SK-N-SH treated with all-trans-retinoic acid at 6 μM for 48 hours (cell line): ENCODE measurements at regions not wholly inside any gene's neighbourhood (a gene's known extent, or its start where the extent isn't known, plus 50 kb on each side); places are given as distances from the start of the nearest gene placed in this dataset.

ENCODE experiments used
- ATAC-seq: fragments of 200-7000 bp; cut with Tn5 transposase; 3 replicates; pipeline ENCODE4 v1.9.1; 2020; ENCODE audit warnings: mild to moderate bottlenecking, moderate library complexity
- ARNTL ChIP-seq: fragments of 450-650 bp; formaldehyde crosslinking; IDR thresholded peaks from 2 replicates; pipeline ENCODE4 v1.5.0; 2020; ENCODE audit warnings: low read depth, mild to moderate bottlenecking, moderate library complexity, borderline replicate concordance
- BACH2 ChIP-seq: fragments of 250-450 bp; sonication (Bioruptor Pico); IDR thresholded peaks from 2 replicates; pipeline ENCODE4 v1.9.0; 2021; ENCODE audit warnings: mild to moderate bottlenecking, borderline replicate concordance
- CSDC2 ChIP-seq: fragments of 250-450 bp; sonication (Bioruptor Pico); IDR thresholded peaks from 2 replicates; pipeline ENCODE4 v1.5.0; 2020; ENCODE audit warnings: mild to moderate bottlenecking, moderate library complexity
- ESRRG ChIP-seq: fragments of 250-450 bp; sonication (Bioruptor Pico); IDR thresholded peaks from 2 replicates; pipeline ENCODE4 v1.6.1; 2021; ENCODE audit warnings: mild to moderate bottlenecking
- GLIS3 ChIP-seq: fragments of 250-450 bp; sonication (Bioruptor Pico); IDR thresholded peaks from 2 replicates; pipeline ENCODE4 v1.5.0; 2020; ENCODE audit warnings: mild to moderate bottlenecking, moderate library complexity
- PPARA ChIP-seq: fragments of 250-450 bp; sonication (Bioruptor Pico); IDR thresholded peaks from 2 replicates; pipeline ENCODE4 v1.5.0; 2020; ENCODE audit warnings: mild to moderate bottlenecking, borderline replicate concordance
- RARB ChIP-seq: fragments of 250-450 bp; sonication (Bioruptor Pico); IDR thresholded peaks from 2 replicates; pipeline ENCODE4 v1.8.0; 2021; ENCODE audit warnings: mild to moderate bottlenecking, moderate library complexity
- SNAI2 ChIP-seq: fragments of 250-450 bp; sonication (Bioruptor Pico); IDR thresholded peaks from 2 replicates; pipeline ENCODE4 v1.5.0; 2020; ENCODE audit warnings: mild to moderate bottlenecking, moderate library complexity
- TCF4 ChIP-seq: fragments of 250-450 bp; sonication (Bioruptor Pico); IDR thresholded peaks from 2 replicates; pipeline ENCODE4 v1.8.0; 2021; ENCODE audit warnings: mild to moderate bottlenecking, moderate library complexity, borderline replicate concordance
- TOX ChIP-seq: fragments of 250-450 bp; sonication (Bioruptor Pico); IDR thresholded peaks from 2 replicates; pipeline ENCODE4 v1.8.0; 2021; ENCODE audit warnings: mild to moderate bottlenecking, moderate library complexity, borderline replicate concordance
- ZC3H10 ChIP-seq: fragments of 250-450 bp; sonication (Bioruptor Pico); IDR thresholded peaks from 2 replicates; pipeline ENCODE4 v1.5.1; 2021; ENCODE audit warnings: mild to moderate bottlenecking, moderate library complexity
- ZFP3 ChIP-seq: fragments of 250-450 bp; sonication (Bioruptor Pico); IDR thresholded peaks from 2 replicates; pipeline ENCODE4 v1.5.0; 2020; ENCODE audit warnings: mild to moderate bottlenecking, moderate library complexity
- ZNF565 ChIP-seq: fragments of 450-650 bp; formaldehyde crosslinking; conservative IDR thresholded peaks from 2 replicates; pipeline ENCODE4 v1.5.0; 2020; ENCODE audit warnings: low read depth, mild to moderate bottlenecking, moderate library complexity
- ZNF8 ChIP-seq: fragments of 450-650 bp; formaldehyde crosslinking; IDR thresholded peaks from 2 replicates; pipeline ENCODE4 v1.5.0; 2020; ENCODE audit warnings: mild to moderate bottlenecking, moderate library complexity
- TF ChIP-seq, protein P1 (sequence below): fragments of 250-450 bp; sonication (Bioruptor Pico); IDR thresholded peaks from 2 replicates; pipeline ENCODE4 v1.8.0; 2021; ENCODE audit warnings: low read depth, mild to moderate bottlenecking, moderate library complexity, borderline replicate concordance
- TF ChIP-seq, protein P2 (sequence below): fragments of 250-450 bp; sonication (Bioruptor Pico); IDR thresholded peaks from 2 replicates; pipeline ENCODE4 v1.5.1; 2021; ENCODE audit warnings: mild to moderate bottlenecking, moderate library complexity
- TF ChIP-seq, protein P3 (sequence below): fragments of 250-450 bp; sonication (Bioruptor Pico); IDR thresholded peaks from 2 replicates; pipeline ENCODE4 v1.8.0; 2020; ENCODE audit warnings: mild to moderate bottlenecking, moderate library complexity, borderline replicate concordance
- TF ChIP-seq, protein P4 (sequence below): fragments of 250-450 bp; sonication (Bioruptor Pico); IDR thresholded peaks from 2 replicates; pipeline ENCODE4 v1.5.0; 2020; ENCODE audit warnings: mild to moderate bottlenecking, moderate library complexity

DNA sequence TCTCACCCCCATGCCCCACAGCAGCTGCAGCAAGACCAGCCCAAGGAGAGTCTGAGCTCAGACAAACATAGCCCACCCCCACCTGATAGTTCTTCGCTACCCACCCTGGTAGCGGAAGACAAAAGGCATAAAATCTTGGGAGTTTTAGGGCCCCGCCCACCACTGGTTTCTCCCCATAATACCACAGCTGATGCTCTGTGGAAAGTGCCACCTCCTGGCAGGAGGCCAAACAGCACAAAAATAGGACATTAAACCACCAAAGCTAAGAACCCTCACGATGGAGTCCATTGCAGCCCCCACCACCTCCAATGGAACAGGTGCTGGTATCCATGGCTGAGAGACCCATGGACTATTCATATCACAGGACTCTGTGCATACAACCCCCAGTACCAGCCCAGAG, 226.7 kb downstream of the SNCA start (continued):
- TF ChIP-seq, protein P1, sequence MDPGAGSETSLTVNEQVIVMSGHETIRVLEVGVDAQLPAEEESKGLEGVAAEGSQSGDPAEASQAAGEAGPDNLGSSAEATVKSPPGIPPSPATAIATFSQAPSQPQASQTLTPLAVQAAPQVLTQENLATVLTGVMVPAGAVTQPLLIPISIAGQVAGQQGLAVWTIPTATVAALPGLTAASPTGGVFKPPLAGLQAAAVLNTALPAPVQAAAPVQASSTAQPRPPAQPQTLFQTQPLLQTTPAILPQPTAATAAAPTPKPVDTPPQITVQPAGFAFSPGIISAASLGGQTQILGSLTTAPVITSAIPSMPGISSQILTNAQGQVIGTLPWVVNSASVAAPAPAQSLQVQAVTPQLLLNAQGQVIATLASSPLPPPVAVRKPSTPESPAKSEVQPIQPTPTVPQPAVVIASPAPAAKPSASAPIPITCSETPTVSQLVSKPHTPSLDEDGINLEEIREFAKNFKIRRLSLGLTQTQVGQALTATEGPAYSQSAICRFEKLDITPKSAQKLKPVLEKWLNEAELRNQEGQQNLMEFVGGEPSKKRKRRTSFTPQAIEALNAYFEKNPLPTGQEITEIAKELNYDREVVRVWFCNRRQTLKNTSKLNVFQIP, result no peak
- TF ChIP-seq ZFP3 (CRISPR knock-in tag), result no peak
- TF ChIP-seq, protein P2, sequence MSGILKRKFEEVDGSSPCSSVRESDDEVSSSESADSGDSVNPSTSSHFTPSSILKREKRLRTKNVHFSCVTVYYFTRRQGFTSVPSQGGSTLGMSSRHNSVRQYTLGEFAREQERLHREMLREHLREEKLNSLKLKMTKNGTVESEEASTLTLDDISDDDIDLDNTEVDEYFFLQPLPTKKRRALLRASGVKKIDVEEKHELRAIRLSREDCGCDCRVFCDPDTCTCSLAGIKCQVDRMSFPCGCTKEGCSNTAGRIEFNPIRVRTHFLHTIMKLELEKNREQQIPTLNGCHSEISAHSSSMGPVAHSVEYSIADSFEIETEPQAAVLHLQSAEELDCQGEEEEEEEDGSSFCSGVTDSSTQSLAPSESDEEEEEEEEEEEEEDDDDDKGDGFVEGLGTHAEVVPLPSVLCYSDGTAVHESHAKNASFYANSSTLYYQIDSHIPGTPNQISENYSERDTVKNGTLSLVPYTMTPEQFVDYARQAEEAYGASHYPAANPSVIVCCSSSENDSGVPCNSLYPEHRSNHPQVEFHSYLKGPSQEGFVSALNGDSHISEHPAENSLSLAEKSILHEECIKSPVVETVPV, result no peak
- TF ChIP-seq ARNTL (CRISPR knock-in tag), result no peak
- TF ChIP-seq ZNF8 (CRISPR knock-in tag), result no peak
- TF ChIP-seq PPARA (CRISPR knock-in tag), result no peak

DNA sequence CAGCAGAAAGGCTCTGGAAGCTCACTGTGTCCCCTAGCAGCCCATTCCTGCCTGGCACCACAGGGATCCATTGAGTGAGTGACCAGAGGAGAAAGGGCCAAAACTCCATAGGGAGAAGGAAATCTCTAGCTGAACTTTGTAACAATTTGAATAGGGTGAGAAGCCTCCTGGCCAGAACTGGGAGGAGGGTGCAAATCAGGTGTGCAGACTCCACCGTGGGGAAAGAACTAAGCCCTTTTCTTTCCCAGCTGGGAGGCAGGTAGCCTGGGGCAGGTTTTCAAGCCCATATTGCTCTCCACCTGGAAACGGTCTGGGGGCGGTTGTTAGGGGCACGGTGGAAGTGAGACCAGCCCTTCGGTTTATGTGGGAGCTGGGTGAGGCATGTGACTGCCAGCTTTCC, 227.2 kb downstream of the SNCA start:
- no peak for TF ChIP-seq CSDC2
- no peak for TF ChIP-seq ARNTL (CRISPR knock-in tag)
- TF ChIP-seq TOX, result no peak
- TF ChIP-seq ZC3H10, result no peak
- no peak for TF ChIP-seq ZNF565
- TF ChIP-seq GLIS3, result no peak
- TF ChIP-seq, protein P3, sequence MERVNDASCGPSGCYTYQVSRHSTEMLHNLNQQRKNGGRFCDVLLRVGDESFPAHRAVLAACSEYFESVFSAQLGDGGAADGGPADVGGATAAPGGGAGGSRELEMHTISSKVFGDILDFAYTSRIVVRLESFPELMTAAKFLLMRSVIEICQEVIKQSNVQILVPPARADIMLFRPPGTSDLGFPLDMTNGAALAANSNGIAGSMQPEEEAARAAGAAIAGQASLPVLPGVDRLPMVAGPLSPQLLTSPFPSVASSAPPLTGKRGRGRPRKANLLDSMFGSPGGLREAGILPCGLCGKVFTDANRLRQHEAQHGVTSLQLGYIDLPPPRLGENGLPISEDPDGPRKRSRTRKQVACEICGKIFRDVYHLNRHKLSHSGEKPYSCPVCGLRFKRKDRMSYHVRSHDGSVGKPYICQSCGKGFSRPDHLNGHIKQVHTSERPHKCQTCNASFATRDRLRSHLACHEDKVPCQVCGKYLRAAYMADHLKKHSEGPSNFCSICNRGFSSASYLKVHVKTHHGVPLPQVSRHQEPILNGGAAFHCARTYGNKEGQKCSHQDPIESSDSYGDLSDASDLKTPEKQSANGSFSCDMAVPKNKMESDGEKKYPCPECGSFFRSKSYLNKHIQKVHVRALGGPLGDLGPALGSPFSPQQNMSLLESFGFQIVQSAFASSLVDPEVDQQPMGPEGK (CRISPR knock-in tag), result no peak
- TF ChIP-seq BACH2, result no peak
- TF ChIP-seq RARB, result no peak
- TF ChIP-seq ESRRG (CRISPR knock-in tag), result no peak
- no peak for TF ChIP-seq SNAI2 (CRISPR knock-in tag)
- TF ChIP-seq, protein P2, result no peak
- TF ChIP-seq PPARA (CRISPR knock-in tag), result no peak
- TF ChIP-seq, all 23 proteins: peak for 0
- no peak for ATAC-seq

DNA sequence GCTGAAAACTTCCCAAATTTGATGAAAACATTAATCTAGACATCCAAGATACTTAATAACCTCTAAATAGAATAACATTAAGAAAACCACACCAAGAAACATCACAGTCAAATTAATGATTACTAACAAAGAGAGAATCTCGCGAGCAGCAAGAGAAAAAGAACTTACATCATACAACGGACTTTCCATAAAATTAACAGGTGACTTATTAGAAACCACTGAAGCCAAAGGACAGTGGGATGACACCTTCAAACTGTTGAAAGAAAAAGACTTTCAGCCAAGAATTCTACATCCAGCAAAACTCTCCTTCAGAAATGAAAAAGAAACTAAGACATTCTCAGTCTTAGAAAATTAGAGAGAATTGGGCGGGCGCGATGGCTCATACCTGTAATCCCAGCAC, 232.0 kb downstream of the SNCA start:
- ATAC-seq, result no peak
- no peak for TF ChIP-seq TCF4
- no peak for TF ChIP-seq TOX
- TF ChIP-seq, protein P2, result no peak
- no peak for TF ChIP-seq ZNF565
- TF ChIP-seq ESRRG (CRISPR knock-in tag), result no peak
- TF ChIP-seq, protein P4, sequence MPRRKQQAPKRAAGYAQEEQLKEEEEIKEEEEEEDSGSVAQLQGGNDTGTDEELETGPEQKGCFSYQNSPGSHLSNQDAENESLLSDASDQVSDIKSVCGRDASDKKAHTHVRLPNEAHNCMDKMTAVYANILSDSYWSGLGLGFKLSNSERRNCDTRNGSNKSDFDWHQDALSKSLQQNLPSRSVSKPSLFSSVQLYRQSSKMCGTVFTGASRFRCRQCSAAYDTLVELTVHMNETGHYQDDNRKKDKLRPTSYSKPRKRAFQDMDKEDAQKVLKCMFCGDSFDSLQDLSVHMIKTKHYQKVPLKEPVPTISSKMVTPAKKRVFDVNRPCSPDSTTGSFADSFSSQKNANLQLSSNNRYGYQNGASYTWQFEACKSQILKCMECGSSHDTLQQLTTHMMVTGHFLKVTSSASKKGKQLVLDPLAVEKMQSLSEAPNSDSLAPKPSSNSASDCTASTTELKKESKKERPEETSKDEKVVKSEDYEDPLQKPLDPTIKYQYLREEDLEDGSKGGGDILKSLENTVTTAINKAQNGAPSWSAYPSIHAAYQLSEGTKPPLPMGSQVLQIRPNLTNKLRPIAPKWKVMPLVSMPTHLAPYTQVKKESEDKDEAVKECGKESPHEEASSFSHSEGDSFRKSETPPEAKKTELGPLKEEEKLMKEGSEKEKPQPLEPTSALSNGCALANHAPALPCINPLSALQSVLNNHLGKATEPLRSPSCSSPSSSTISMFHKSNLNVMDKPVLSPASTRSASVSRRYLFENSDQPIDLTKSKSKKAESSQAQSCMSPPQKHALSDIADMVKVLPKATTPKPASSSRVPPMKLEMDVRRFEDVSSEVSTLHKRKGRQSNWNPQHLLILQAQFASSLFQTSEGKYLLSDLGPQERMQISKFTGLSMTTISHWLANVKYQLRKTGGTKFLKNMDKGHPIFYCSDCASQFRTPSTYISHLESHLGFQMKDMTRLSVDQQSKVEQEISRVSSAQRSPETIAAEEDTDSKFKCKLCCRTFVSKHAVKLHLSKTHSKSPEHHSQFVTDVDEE, result no peak
- TF ChIP-seq, protein P3 (CRISPR knock-in tag), result no peak
- no peak for TF ChIP-seq ARNTL (CRISPR knock-in tag)
- TF ChIP-seq SNAI2 (CRISPR knock-in tag), result no peak
